Neural crest cell (in vitro differentiated cells): ENCODE measurements at regions not wholly inside any gene's neighbourhood (a gene's known extent, or its start where the extent isn't known, plus 50 kb on each side); places are given as distances from the start of the nearest gene placed in this dataset.

Source experiments
- DNase-seq: peaks from one replicate; pipeline ENCODE4 v3.0.0; 2021; ENCODE audit warnings: low read depth, mixed read lengths, low spot score
- H3K27ac Mint-ChIP-seq: one replicate; pipeline ENCODE4 v1.8.0; 2021; ENCODE audit warnings: mild to moderate bottlenecking, mixed read lengths; ENCODE audit not compliant: unreplicated experiment
- H3K27me3 Mint-ChIP-seq: 2 replicates; pipeline ENCODE4 v1.8.0; 2021; ENCODE audit warnings: low read depth, mild to moderate bottlenecking, mixed read lengths
- H3K36me3 Mint-ChIP-seq: 2 replicates; pipeline ENCODE4 v1.8.0; 2021; ENCODE audit warnings: low read depth, mild to moderate bottlenecking, mixed read lengths
- H3K4me1 Mint-ChIP-seq: 2 replicates; pipeline ENCODE4 v1.8.0; 2021; ENCODE audit warnings: mixed read lengths
- H3K4me3 Mint-ChIP-seq: one replicate; pipeline ENCODE4 v1.8.0; 2021; ENCODE audit warnings: mild to moderate bottlenecking, mixed read lengths
- H3K9me3 Mint-ChIP-seq: 2 replicates; pipeline ENCODE4 v1.8.0; 2021; ENCODE audit warnings: mixed read lengths
- CTCF ChIP-seq: fragments of 200-600 bp; sonication (generic); conservative IDR thresholded peaks from 2 replicates; pipeline ENCODE4 v1.5.0; 2021; ENCODE audit warnings: antibody characterized with exemption, mild to moderate bottlenecking

- Mint-ChIP-seq H3K4me1 (peaks cover 8% of the 10 kb centered on the region), H3K4me3 (no peak overlapping the region), H3K36me3 (no peaks in the 10 kb centered on the region), H3K27ac (no peak overlapping the region), H3K9me3 (no peaks in the 10 kb centered on the region), H3K27me3 (no peaks in the 10 kb centered on the region)
- no peak for TF ChIP-seq CTCF
- no peak for DNase-seq
Measured at GRCh38 chr3:187522293-187522692, 147.9 kb downstream of the SST start.

DNA sequence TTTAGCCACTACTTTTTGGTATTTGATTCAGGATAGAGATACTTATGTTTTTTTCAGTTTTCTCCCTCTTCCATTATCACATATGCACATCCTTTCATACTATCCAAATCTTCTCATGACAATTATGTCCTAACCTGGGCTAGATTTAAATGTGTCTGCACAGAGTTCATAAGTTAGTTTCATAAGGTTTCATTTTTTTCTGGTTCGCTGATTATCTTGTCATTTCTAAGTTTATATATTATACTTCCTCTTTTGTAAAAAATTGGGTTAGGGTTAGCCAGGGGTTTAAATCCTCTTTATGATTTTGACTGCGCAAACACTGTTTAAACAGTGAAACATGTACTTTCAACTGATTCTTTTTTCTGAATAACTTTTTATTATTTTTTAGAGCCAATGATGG is 148.6 kb downstream of the SST start:
- TF ChIP-seq CTCF: no peak
- no peak overlapping the region for H3K27ac Mint-ChIP-seq

DNA sequence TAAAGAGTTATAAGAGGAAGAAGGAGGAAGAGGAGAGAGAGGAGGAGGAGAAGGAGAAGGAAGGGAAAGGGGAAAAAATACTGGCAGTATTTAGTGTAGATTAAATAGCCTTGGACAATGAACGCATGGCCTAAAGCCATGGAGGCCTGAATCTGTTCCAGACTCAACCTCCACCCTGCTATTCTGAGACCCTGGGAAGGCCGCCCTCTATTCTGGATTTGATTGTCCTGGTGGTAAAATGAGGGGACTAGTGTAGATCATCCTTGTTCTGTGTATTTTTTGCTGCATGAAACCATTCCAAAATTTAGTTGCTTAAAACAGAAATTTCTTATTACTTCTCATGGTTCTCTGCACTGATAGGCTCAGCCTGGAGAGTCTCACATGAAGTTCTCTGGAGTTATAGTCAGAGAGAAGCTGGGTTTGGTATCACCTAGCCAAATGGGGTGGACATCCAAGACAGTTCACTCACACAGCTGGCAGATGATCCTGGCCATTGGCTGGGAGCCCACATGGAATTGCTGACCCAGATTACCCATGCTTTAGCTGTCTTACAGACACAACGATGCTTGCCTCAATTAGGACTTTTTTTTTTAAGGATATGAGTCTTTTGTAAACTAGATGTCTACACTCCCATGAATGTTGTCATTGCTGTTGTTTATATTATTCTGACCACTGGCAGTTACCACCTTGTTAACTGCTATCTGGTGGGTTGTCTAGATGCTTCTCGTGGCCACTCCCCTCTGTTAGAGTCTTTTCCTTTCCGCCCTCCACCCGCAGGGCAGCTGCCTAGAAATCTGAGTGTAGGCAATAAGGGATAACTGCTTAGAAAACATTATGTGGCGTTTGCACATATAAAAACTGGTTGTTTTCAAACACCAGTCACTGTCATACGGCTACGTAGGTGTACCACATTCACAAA is 149.9 kb downstream of the SST start:
- Mint-ChIP-seq H3K4me1 (peaks cover 8% of the 10 kb centered on the region), H3K4me3 (no peak overlapping the region), H3K9me3 (no peaks in the 10 kb centered on the region), H3K36me3 (no peaks in the 10 kb centered on the region), H3K27me3 (no peaks in the 10 kb centered on the region), H3K27ac (no peak overlapping the region)
- TF ChIP-seq CTCF: no peak
- DNase-seq: no peak

More for the DNA sequence above, 148.6 kb downstream of the SST start:
- Mint-ChIP-seq H3K9me3 (no peaks in the 10 kb centered on the region), H3K4me3 (no peak overlapping the region), H3K36me3 (no peaks in the 10 kb centered on the region), H3K27me3 (no peaks in the 10 kb centered on the region), H3K4me1 (peaks cover 8% of the 10 kb centered on the region)
- DNase-seq: no peak

- no peak overlapping the region for H3K4me3 Mint-ChIP-seq
- no peaks in the 10 kb centered on the region for H3K27me3 Mint-ChIP-seq
- no peak for DNase-seq
- no peaks in the 10 kb centered on the region for H3K36me3 Mint-ChIP-seq
- no peaks in the 10 kb centered on the region for H3K9me3 Mint-ChIP-seq
- TF ChIP-seq CTCF: no peak
- H3K4me1 Mint-ChIP-seq: peaks cover 8% of the 10 kb centered on the region
- no peak overlapping the region for H3K27ac Mint-ChIP-seq
Measured at GRCh38 chr3:187519428-187519890, 150.7 kb downstream of the SST start.

DNA sequence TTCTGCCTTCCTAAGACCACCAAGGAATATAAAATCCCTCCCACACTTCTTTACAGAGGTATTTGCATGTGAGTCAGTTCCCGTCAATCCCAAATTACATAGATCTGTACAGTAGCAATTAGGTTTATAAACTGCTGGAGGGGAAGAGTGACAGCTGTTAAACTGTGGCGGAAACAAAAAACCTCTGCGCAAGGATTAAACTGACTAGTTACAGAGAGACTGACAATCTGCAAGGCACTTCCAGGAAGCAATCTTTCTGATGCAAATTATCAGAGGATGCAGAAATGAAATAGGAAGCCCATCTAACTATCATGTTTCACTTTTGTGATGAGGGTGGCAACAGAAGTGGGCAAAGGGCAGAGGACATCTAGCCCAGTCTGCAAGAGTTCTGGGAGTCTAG is 150.4 kb downstream of the RTP4 start:
- H3K4me3 Mint-ChIP-seq: no peak overlapping the region
- H3K9me3 Mint-ChIP-seq: no peaks in the 10 kb centered on the region
- H3K36me3 Mint-ChIP-seq: no peaks in the 10 kb centered on the region
- H3K27ac Mint-ChIP-seq: no peak overlapping the region
- no peaks in the 10 kb centered on the region for H3K27me3 Mint-ChIP-seq
- no peak for TF ChIP-seq CTCF
- peaks cover 8% of the 10 kb centered on the region for H3K4me1 Mint-ChIP-seq
- DNase-seq: no peak
